ENCODE measurements at regions not wholly inside any gene's neighbourhood (a gene's known extent, or its start where the extent isn't known, plus 50 kb on each side); places are given as distances from the start of the nearest gene placed in this dataset.

GRCh38 chr4:138790706-138791340 is 224.8 kb upstream of the NOCT start:
- TF ChIP-seq POLR2A (IDR thresholded peaks at IDR 0.05) (no peak), CTCF (IDR thresholded peaks at IDR 0.05) (no peak)

All from uterus (tissue), 2 donors.